Embryonic facial prominence (tissue), 1 donor: ENCODE measurements at regions not wholly inside any gene's neighbourhood (a gene's known extent, or its start where the extent isn't known, plus 50 kb on each side); places are given as distances from the start of the nearest gene placed in this dataset.
"Not testable (repeated sequence)": the region's sequence is repeated elsewhere in the genome, so short reads cannot be mapped to it uniquely, and the experiment has no call there.

ENCODE experiments used
- DNase-seq: peaks from one replicate; pipeline ENCODE4 v3.0.0-alpha.2; 2016; ENCODE audit errors: extremely low spot score

- DNase-seq = no peak
These were observed 146.8 kb downstream of the USP46 start for GRCh38 chr4:52512291-52512690.

- DNase-seq = not testable (repeated sequence)
These were observed 137.0 kb downstream of the USP46 start for GRCh38 chr4:52522093-52522492.

GRCh38 chr4:52529983-52530382 lies 129.1 kb downstream of the USP46 start:
- no peak for DNase-seq

- DNase-seq = no peak
These were observed 123.3 kb downstream of the USP46 start for GRCh38 chr4:52535793-52536192.
